Neural crest cell (in vitro differentiated cells): ENCODE measurements at regions not wholly inside any gene's neighbourhood (a gene's known extent, or its start where the extent isn't known, plus 50 kb on each side); places are given as distances from the start of the nearest gene placed in this dataset.

Experiments used
- DNase-seq: peaks from one replicate; pipeline ENCODE4 v3.0.0; 2021; ENCODE audit warnings: low read depth, mixed read lengths, low spot score
- H3K27ac Mint-ChIP-seq: one replicate; pipeline ENCODE4 v1.8.0; 2021; ENCODE audit warnings: mild to moderate bottlenecking, mixed read lengths; ENCODE audit not compliant: unreplicated experiment
- H3K27me3 Mint-ChIP-seq: 2 replicates; pipeline ENCODE4 v1.8.0; 2021; ENCODE audit warnings: low read depth, mild to moderate bottlenecking, mixed read lengths
- H3K36me3 Mint-ChIP-seq: 2 replicates; pipeline ENCODE4 v1.8.0; 2021; ENCODE audit warnings: low read depth, mild to moderate bottlenecking, mixed read lengths
- H3K4me1 Mint-ChIP-seq: 2 replicates; pipeline ENCODE4 v1.8.0; 2021; ENCODE audit warnings: mixed read lengths
- H3K4me3 Mint-ChIP-seq: one replicate; pipeline ENCODE4 v1.8.0; 2021; ENCODE audit warnings: mild to moderate bottlenecking, mixed read lengths
- H3K9me3 Mint-ChIP-seq: 2 replicates; pipeline ENCODE4 v1.8.0; 2021; ENCODE audit warnings: mixed read lengths
- TF ChIP-seq, protein P1 (sequence below): fragments of 200-600 bp; sonication (generic); conservative IDR thresholded peaks from 2 replicates; pipeline ENCODE4 v1.5.0; 2021; ENCODE audit warnings: antibody characterized with exemption, mild to moderate bottlenecking

DNA sequence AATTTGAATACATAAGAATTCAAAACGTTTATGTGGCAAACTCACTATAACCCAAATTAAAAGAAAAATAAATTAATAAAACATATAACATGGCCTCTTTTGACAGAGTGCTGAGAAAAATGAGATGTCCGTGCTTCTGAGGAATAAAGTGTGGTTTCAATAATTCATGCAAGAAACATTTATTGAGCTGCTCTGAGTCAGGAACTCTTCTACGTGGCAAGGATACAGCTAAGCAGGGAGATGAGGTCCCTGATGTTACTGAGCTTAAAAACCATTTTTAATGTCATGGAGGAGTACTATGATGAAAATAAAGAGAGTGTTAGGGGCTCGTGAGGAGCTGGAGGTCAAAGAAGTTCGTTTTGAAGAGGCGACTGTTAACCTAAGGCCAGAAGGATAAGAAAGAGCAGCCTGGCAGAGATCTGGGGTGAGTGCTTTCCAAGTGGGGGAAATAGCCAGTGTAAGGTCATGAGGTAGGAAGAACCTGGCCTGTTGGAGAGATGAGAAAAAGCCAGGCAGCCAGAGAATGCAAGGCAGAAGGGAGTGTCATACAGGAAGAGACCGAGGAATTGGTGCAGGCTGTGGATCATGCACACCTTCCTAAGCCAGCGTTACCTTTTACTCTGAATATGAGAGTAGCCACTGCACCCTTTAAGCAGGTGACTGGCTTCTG lies 182.2 kb upstream of the DUSP10 start:
- TF ChIP-seq, protein P1, sequence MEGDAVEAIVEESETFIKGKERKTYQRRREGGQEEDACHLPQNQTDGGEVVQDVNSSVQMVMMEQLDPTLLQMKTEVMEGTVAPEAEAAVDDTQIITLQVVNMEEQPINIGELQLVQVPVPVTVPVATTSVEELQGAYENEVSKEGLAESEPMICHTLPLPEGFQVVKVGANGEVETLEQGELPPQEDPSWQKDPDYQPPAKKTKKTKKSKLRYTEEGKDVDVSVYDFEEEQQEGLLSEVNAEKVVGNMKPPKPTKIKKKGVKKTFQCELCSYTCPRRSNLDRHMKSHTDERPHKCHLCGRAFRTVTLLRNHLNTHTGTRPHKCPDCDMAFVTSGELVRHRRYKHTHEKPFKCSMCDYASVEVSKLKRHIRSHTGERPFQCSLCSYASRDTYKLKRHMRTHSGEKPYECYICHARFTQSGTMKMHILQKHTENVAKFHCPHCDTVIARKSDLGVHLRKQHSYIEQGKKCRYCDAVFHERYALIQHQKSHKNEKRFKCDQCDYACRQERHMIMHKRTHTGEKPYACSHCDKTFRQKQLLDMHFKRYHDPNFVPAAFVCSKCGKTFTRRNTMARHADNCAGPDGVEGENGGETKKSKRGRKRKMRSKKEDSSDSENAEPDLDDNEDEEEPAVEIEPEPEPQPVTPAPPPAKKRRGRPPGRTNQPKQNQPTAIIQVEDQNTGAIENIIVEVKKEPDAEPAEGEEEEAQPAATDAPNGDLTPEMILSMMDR, result no peak
- H3K27me3 Mint-ChIP-seq, result no peaks in the 10 kb centered on the region
- DNase-seq, result no peak

DNA sequence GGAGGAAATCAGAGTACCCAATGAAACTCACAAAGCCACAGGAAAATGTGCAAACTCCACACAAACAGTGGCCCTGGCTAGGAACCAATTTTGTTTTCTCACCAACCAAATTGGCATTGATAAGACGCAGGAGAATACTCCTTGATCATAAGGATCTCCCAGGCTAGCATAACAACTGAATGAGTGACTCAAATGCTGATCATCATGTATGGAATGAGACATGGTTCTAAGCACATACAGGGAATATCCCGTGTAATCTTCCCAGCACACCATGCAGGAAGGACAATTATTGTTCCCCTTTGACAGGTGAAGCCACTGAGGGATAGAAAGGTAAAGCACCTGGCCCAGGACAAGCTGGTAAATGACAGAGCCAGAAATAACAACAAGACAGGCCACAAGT lies 180.0 kb upstream of the DUSP10 start:
- DNase-seq, result no peak
- TF ChIP-seq, protein P1, result no peak
- H3K36me3 Mint-ChIP-seq, result no peaks in the 10 kb centered on the region
- no peak overlapping the region for H3K4me3 Mint-ChIP-seq
- no peaks in the 10 kb centered on the region for H3K9me3 Mint-ChIP-seq
- no peak overlapping the region for H3K27ac Mint-ChIP-seq
- no peaks in the 10 kb centered on the region for H3K27me3 Mint-ChIP-seq
- no peaks in the 10 kb centered on the region for H3K4me1 Mint-ChIP-seq

More for the DNA sequence above, 182.2 kb upstream of the DUSP10 start:
- Mint-ChIP-seq H3K9me3 (no peaks in the 10 kb centered on the region), H3K36me3 (no peaks in the 10 kb centered on the region), H3K4me1 (no peaks in the 10 kb centered on the region), H3K27ac (no peak overlapping the region), H3K4me3 (no peak overlapping the region)

DNA sequence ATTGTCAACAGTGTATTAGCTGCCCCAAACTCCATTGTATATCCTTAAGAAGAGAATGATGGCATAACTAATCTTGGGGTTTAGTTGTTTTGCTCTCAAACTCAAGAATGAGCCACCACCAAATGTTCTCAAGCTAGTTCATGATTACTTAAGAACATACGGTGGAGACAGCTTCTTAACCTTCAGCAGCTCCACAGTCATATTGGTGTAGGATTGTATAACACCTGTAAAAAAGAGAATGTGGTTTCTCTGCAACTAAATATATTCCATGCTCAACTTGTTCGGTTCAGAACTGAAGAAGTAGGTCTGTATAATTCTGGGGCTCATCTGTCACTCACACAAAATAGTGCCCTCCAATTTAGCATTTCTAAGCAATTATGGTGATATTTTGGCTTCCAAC lies 177.9 kb upstream of the DUSP10 start:
- TF ChIP-seq, protein P1, result no peak
- no peak for DNase-seq
- Mint-ChIP-seq H3K4me3 (no peak overlapping the region), H3K36me3 (no peaks in the 10 kb centered on the region), H3K4me1 (no peaks in the 10 kb centered on the region), H3K27me3 (peaks cover 2% of the 10 kb centered on the region), H3K27ac (no peak overlapping the region), H3K9me3 (no peaks in the 10 kb centered on the region)

DNA sequence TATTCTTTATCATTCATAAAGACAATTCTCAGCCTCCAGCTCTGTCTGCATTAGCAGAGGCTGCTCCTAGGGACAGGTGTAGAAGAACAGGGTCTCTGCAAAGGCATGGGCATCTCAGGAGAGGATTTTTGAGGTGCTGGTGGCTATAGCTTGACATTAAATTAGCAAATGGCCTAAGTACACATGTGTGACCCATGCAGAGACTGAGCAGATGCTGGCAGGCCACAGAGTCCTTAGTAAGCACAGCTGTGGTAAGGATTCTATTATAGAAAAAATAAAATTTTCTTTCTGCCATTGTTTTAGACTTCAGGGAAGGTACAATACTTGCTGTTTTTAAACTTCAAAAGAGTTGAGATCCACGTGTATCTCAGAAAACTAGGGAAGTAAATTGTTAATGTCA lies 177.5 kb upstream of the DUSP10 start:
- Mint-ChIP-seq H3K4me3 (no peak overlapping the region), H3K4me1 (no peaks in the 10 kb centered on the region), H3K36me3 (no peaks in the 10 kb centered on the region), H3K9me3 (no peaks in the 10 kb centered on the region), H3K27ac (no peak overlapping the region), H3K27me3 (peaks cover 2% of the 10 kb centered on the region)
- TF ChIP-seq, protein P1, result no peak
- DNase-seq, result no peak

DNA sequence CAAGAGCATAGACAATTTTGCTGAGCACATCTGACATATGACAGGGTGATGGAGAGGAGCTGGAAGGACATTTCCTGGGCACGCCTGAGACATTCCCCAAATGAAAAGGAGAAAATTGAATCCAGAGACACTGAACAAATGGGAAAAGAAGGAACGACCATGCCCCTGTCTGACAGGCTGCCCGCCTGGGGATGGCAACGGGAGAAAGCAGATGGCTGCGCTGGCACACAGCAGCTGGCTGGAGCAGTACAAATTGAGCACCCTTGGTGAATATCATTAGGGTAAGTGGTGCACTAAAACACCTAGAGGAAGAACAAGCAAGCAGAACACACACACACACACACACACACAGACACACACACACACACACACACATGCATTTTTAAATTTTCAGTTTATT lies 174.3 kb upstream of the DUSP10 start:
- Mint-ChIP-seq H3K9me3 (no peaks in the 10 kb centered on the region), H3K27ac (no peak overlapping the region), H3K4me3 (no peak overlapping the region), H3K4me1 (no peaks in the 10 kb centered on the region), H3K36me3 (no peaks in the 10 kb centered on the region), H3K27me3 (peaks cover 2% of the 10 kb centered on the region)
- TF ChIP-seq, protein P1, result no peak
- no peak for DNase-seq
